Gastroesophageal sphincter (tissue), 3 donors: ENCODE measurements at regions not wholly inside any gene's neighbourhood (a gene's known extent, or its start where the extent isn't known, plus 50 kb on each side); places are given as distances from the start of the nearest gene placed in this dataset.

Source experiments
- CTCF ChIP-seq, 4 experiments: fragments of 200-600 bp in 2 of 4; fragments of 450-650 bp in 2 of 4; sonication (generic) in 1 of 4; IDR thresholded peaks; one replicate each; pipeline ENCODE4 v1.5.1; 2017 to 2019; ENCODE audit warnings: antibody characterized with exemption in 4 of 4, mild to moderate bottlenecking in 2 of 4, moderate library complexity in 2 of 4
- POLR2A ChIP-seq, 2 donors: fragments of 450-650 bp; IDR thresholded peaks; one replicate each; pipeline ENCODE4 v1.6.1; 2017; ENCODE audit warnings: antibody characterized with exemption in 2 of 2, mild to moderate bottlenecking in 2 of 2, moderate library complexity in 1 of 2
- POLR2AphosphoS5 ChIP-seq: sonication (generic); formaldehyde crosslinking; IDR thresholded peaks from one replicate; pipeline ENCODE4 v1.6.1; 2017; ENCODE audit warnings: antibody characterized with exemption

GRCh38 chr1:5637171-5637570 lies 355.1 kb downstream of the NPHP4 start:
- TF ChIP-seq POLR2AphosphoS5 (no peak), CTCF (IDR thresholded peaks at IDR 0.05) (peak in 2 of 4 experiments; percentile 28), POLR2A (IDR thresholded peaks at IDR 0.05) (no peak)
